ENCODE measurements at regions not wholly inside any gene's neighbourhood (a gene's known extent, or its start where the extent isn't known, plus 50 kb on each side); places are given as distances from the start of the nearest gene placed in this dataset.

- no peak for TF ChIP-seq CTCF (IDR thresholded peaks at IDR 0.05; ENCODE audit: low read depth, low read length, poor library complexity, severe bottlenecking)
- TF ChIP-seq EZH2phosphoT487 (IDR thresholded peaks at IDR 0.05; ENCODE audit: borderline replicate concordance, low read length): no peak
Measured at GRCh38 chr3:166274351-166275023, 437.3 kb upstream of the BCHE start.
